AG04450 (cell line): ENCODE measurements at regions not wholly inside any gene's neighbourhood (a gene's known extent, or its start where the extent isn't known, plus 50 kb on each side); places are given as distances from the start of the nearest gene placed in this dataset.

Experiments
- CTCF ChIA-PET: fragments of 300-600, 350-600 bp; formaldehyde crosslinking; extraction: SDS; loops from one replicate; lab custom pipeline; 2022; ENCODE audit warnings: antibody characterized with exemption, inconsistent platforms; lab: Charles Lee
- POLR2A ChIA-PET: fragments of 350-600 bp; formaldehyde crosslinking; extraction: SDS; loops from one replicate; lab custom pipeline; 2021; ENCODE audit warnings: antibody characterized with exemption, inconsistent platforms; lab: Yijun Ruan, JAX
- DNase-seq: peaks from one replicate; pipeline ENCODE4 v3.0.0-alpha.2; 2011; ENCODE audit warnings: low read depth, low spot score
- H3K27ac ChIP-seq: one replicate; pipeline ENCODE4 v1.5.1; 2012; ENCODE audit warnings: low read depth, low read length, control low read depth
- H3K27me3 ChIP-seq: one replicate; pipeline ENCODE4 v1.6.0; 2012; ENCODE audit warnings: low read length; ENCODE audit not compliant: control insufficient read depth, insufficient read depth
- H3K4me3 ChIP-seq: 2 replicates; pipeline ENCODE4 v1.5.1; 2011; ENCODE audit warnings: mild to moderate bottlenecking, low read depth, low read length, control low read depth
- H3K9me3 ChIP-seq: 2 replicates; pipeline ENCODE4 v1.5.1; 2012; ENCODE audit warnings: low read length; ENCODE audit not compliant: control insufficient read depth, insufficient read depth
- TF ChIP-seq, protein P1 (sequence below): IDR thresholded peaks from 2 replicates; pipeline ENCODE4 v1.5.1; 2011; ENCODE audit warnings: low read depth, low read length, control low read depth, inconsistent platforms

DNA sequence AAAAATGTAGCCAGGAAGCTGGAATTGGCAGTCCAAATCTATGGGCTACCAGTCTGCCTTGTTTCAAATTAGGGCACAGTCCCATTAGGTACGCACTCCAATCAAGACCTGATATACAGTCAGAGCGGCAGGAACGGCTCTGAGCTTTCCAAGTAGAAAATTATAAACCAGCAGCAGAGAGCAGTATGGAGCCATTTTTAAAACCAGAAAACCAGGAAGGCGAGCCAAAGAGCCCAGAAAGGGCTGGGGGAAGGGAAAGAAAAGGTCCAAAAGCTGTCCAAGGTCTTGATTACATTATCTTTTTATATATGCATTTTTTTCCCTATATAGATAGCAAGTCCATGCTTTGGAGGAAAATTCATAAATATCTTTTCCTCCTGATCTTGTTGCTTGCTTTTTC is 719.0 kb downstream of the RWDD3 start:
- no peaks in the 10 kb centered on the region for H3K27me3 ChIP-seq
- H3K4me3 ChIP-seq, result no peak overlapping the region
- POLR2A ChIA-PET, result no interaction called here
- no peak for DNase-seq
- TF ChIP-seq, protein P1, sequence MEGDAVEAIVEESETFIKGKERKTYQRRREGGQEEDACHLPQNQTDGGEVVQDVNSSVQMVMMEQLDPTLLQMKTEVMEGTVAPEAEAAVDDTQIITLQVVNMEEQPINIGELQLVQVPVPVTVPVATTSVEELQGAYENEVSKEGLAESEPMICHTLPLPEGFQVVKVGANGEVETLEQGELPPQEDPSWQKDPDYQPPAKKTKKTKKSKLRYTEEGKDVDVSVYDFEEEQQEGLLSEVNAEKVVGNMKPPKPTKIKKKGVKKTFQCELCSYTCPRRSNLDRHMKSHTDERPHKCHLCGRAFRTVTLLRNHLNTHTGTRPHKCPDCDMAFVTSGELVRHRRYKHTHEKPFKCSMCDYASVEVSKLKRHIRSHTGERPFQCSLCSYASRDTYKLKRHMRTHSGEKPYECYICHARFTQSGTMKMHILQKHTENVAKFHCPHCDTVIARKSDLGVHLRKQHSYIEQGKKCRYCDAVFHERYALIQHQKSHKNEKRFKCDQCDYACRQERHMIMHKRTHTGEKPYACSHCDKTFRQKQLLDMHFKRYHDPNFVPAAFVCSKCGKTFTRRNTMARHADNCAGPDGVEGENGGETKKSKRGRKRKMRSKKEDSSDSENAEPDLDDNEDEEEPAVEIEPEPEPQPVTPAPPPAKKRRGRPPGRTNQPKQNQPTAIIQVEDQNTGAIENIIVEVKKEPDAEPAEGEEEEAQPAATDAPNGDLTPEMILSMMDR, result no peak; the same call in 1 of the 2 replicates
- CTCF ChIA-PET, result no interaction called here
- H3K27ac ChIP-seq, result no peak overlapping the region
- no peaks in the 10 kb centered on the region for H3K9me3 ChIP-seq

DNA sequence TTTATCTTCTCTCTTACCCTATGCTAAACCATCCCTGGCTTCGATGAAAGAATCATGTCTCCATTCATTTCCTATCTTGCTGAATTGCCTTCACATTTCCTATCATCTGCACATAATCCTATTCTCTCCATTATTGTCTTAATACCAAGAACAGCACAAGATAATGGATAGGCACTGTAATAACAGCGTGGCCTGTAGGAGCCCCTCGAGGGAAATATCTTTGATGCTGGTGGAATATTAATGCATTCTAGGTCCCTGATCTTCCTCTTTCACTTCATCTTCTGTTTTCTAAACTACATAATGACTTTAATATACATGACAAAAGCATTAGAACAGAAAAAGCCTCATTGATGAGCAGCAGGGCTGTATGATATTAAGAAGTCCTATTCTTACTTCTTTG is 720.6 kb downstream of the RWDD3 start:
- Histone ChIP-seq H3K4me3 (no peak overlapping the region), H3K9me3 (no peaks in the 10 kb centered on the region), H3K27me3 (no peaks in the 10 kb centered on the region), H3K27ac (no peak overlapping the region)
- ChIA-PET POLR2A (no interaction called here), CTCF (no interaction called here)
- TF ChIP-seq, protein P1, result no peak
- DNase-seq, result no peak

DNA sequence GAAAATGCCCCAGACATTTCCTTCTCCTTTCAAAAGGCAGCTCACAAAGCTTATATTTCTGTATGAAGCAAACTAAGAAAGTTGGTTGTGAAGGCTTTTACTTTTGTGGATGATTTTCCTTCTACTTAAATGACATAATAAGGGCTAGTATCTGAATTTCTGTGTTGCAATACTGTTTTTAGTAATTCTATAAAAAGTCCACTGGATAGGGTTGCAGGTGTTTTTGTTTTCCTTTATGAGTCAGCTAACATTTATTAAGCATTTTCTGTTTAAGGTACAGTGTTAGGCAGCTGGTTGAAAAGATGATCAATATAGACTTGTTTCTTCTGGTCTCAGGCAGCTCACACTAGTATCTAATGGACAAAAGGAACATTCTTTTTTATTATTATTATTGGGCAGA is 722.2 kb downstream of the RWDD3 start:
- no peaks in the 10 kb centered on the region for H3K27me3 ChIP-seq
- ChIA-PET CTCF (no interaction called here), POLR2A (no interaction called here)
- TF ChIP-seq, protein P1, result no peak
- H3K9me3 ChIP-seq, result no peaks in the 10 kb centered on the region
- no peak overlapping the region for H3K27ac ChIP-seq
- DNase-seq, result no peak
- H3K4me3 ChIP-seq, result no peak overlapping the region

DNA sequence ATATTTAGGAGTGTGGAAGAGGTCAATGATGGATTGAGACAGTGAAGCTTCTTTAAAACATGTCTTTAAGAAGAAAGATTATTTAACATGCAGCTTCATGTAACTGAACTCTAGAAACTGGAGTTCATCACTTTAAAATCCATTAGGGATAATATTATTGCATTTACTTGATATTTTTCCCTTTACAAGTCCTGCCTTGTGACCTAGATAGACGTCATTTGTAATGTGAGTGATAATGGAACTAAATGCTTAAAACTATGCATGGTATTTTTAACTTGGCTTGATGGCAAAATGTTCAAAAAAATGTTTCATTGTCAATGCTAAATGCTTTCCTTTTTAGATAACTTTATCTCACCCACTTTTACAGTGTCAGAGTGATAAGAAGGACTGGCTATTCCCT is 723.7 kb downstream of the RWDD3 start:
- H3K9me3 ChIP-seq, result no peaks in the 10 kb centered on the region
- no peak overlapping the region for H3K27ac ChIP-seq
- ChIA-PET CTCF (no interaction called here), POLR2A (no interaction called here)
- DNase-seq, result no peak
- TF ChIP-seq, protein P1, result no peak
- no peaks in the 10 kb centered on the region for H3K27me3 ChIP-seq
- no peak overlapping the region for H3K4me3 ChIP-seq

DNA sequence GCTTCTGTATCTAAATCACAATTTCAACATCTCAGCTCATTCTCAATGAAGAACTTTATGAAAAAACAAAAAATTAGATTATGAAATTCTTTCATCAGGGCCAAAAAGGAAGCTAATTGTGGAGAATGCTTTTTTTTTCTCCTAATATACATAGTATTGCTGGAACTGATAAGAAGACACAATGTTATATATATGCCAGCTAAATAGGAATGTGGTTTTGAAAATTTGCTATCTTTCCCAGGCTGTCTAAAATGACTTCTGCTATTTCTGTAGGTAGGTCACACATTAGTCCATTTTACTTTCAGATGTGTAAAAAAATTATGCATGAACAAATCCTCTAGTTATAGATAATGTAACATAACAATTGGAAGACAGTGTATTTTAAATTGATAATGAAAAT is 732.9 kb downstream of the RWDD3 start:
- Histone ChIP-seq H3K27ac (no peak overlapping the region), H3K27me3 (no peaks in the 10 kb centered on the region), H3K4me3 (no peak overlapping the region), H3K9me3 (no peaks in the 10 kb centered on the region)
- DNase-seq, result no peak
- ChIA-PET POLR2A (no interaction called here), CTCF (no interaction called here)
- TF ChIP-seq, protein P1, result no peak
